ENCODE measurements at regions not wholly inside any gene's neighbourhood (a gene's known extent, or its start where the extent isn't known, plus 50 kb on each side); places are given as distances from the start of the nearest gene placed in this dataset. TPM values are rescaled to one million over a fixed set of nuclear protein-coding genes. Genes with fewer than 3 reads are reported as not detected.
"Not testable (repeated sequence)": the region's sequence is repeated elsewhere in the genome, so short reads cannot be mapped to it uniquely, and the experiment has no call there.

- H3K4me3 ChIP-seq; DNase-seq; H3K36me3 ChIP-seq (ENCODE audit: low read depth); H3K9me3 ChIP-seq; intact Hi-C loops (cut with DNase I, micrococcal nuclease); H3K4me1 ChIP-seq (ENCODE audit: low read depth); ATAC-seq: not testable (repeated sequence)
Measured at GRCh38 chr15:22002711-22003110, 77.6 kb upstream of the OR4M2 start.

- H3K9me3 ChIP-seq; DNase-seq; H3K4me3 ChIP-seq; H3K4me1 ChIP-seq (ENCODE audit: low read depth); ATAC-seq; intact Hi-C loops (cut with DNase I, micrococcal nuclease); H3K36me3 ChIP-seq (ENCODE audit: low read depth): not testable (repeated sequence)
Measured at GRCh38 chr15:21989117-21989516, 91.2 kb upstream of the OR4M2 start.

- peak; percentile 64 for ATAC-seq
- intact Hi-C loops (cut with DNase I, micrococcal nuclease); H3K4me1 ChIP-seq (ENCODE audit: low read depth); H3K36me3 ChIP-seq (ENCODE audit: low read depth); DNase-seq; H3K9me3 ChIP-seq; H3K4me3 ChIP-seq: not testable (repeated sequence)
Measured at GRCh38 chr15:21983820-21984219, 96.5 kb upstream of the OR4M2 start.

- intact Hi-C loops (cut with DNase I, micrococcal nuclease); H3K9me3 ChIP-seq; H3K4me1 ChIP-seq (ENCODE audit: low read depth); DNase-seq; H3K36me3 ChIP-seq (ENCODE audit: low read depth); H3K4me3 ChIP-seq; ATAC-seq: not testable (repeated sequence)
Measured at GRCh38 chr15:21979960-21980359, 100.4 kb upstream of the OR4M2 start.

GRCh38 chr15:21953713-21954112 is 76.2 kb upstream of the POTEB start:
- H3K36me3 ChIP-seq (ENCODE audit: low read depth); intact Hi-C loops (cut with DNase I, micrococcal nuclease); H3K4me1 ChIP-seq (ENCODE audit: low read depth); H3K9me3 ChIP-seq; H3K4me3 ChIP-seq; ATAC-seq: not testable (repeated sequence)
- peak in 1 of 3 donors; percentile 4 for DNase-seq

- ATAC-seq; H3K9me3 ChIP-seq; intact Hi-C loops (cut with DNase I, micrococcal nuclease); H3K4me3 ChIP-seq; H3K36me3 ChIP-seq (ENCODE audit: low read depth); DNase-seq; H3K4me1 ChIP-seq (ENCODE audit: low read depth): not testable (repeated sequence)
Measured at GRCh38 chr15:21940302-21940701, 62.8 kb upstream of the POTEB start.

Small RNA genes lying in the stretch of these regions (microRNA-seq; reads per million reads assigned to microRNA genes)
- not detected for gene MIR5701-3
